ENCODE measurements at regions not wholly inside any gene's neighbourhood (a gene's known extent, or its start where the extent isn't known, plus 50 kb on each side); places are given as distances from the start of the nearest gene placed in this dataset.

GRCh38 chr4:149933883-149934282, 118.2 kb upstream of the IQCM start:
- Histone ChIP-seq H3K4me2 (replicated peaks; ENCODE audit: extremely low read depth, low read length, poor library complexity, severe bottlenecking) (no peak overlapping the region), H2AFZ (ENCODE audit: insufficient read depth, low read depth, low read length, poor library complexity, severe bottlenecking) (no peak overlapping the region), H3K9ac (ENCODE audit: insufficient read depth, low read length, poor library complexity, severe bottlenecking) (no peak overlapping the region), H4K20me1 (ENCODE audit: insufficient read depth, low read length) (no peaks in the 10 kb centered on the region), H3K36me3 (replicated peaks in 1 of 2; ENCODE audit: control insufficient read depth in 1 of 2, insufficient read depth in 2 of 2, low read length in 2 of 2) (no peaks in the 10 kb centered on the region), H3K79me2 (ENCODE audit: insufficient read depth, low read length) (no peaks in the 10 kb centered on the region), H3K4me3 (replicated peaks in 1 of 3; ENCODE audit: low read depth in 2 of 3, low read length in 3 of 3) (no peak overlapping the region), H3K4me1 (ENCODE audit: control insufficient read depth in 1 of 2, insufficient read depth in 2 of 2, low read length in 2 of 2) (no peaks in the 10 kb centered on the region), H3K9me3 (replicated peaks in 1 of 2; ENCODE audit: control insufficient read depth in 1 of 2, insufficient read depth in 1 of 2, low read length in 2 of 2) (no peaks in the 10 kb centered on the region), H3K27ac (ENCODE audit: low read depth in 1 of 2, low read length in 2 of 2) (no peak overlapping the region), H3K27me3 (ENCODE audit: control insufficient read depth in 2 of 2, insufficient read depth in 2 of 2, low read length in 2 of 2) (no peaks in the 10 kb centered on the region)
- Mint-ChIP-seq H3K27ac (no peak overlapping the region), H3K36me3 (no peaks in the 10 kb centered on the region), H3K9me3 (peaks cover 0 to 1% (median 0%) of the 10 kb centered on the region in 7 donors), H3K4me3 (no peak overlapping the region), H3K27me3 (ENCODE audit: low read depth in 3 of 3) (no peaks in the 10 kb centered on the region), H3K4me1 (no peaks in the 10 kb centered on the region)
- intact Hi-C loops (cut with micrococcal nuclease), result no loop called here
- DNase-seq, result no peak
- 100% methylated on average over 1 of the region's 3 CpGs for WGBS (ENCODE audit: insufficient coverage)
- no peak for TF ChIP-seq CTCF (IDR thresholded peaks at IDR 0.05)

GRCh38 chr4:149949381-149949780, 128.9 kb upstream of the DCLK2 start:
- H3K36me3 ChIP-seq (replicated peaks in 1 of 2; ENCODE audit: control insufficient read depth in 1 of 2, insufficient read depth in 2 of 2, low read length in 2 of 2), result no peaks in the 10 kb centered on the region
- no peaks in the 10 kb centered on the region for H3K4me1 Mint-ChIP-seq
- H3K27ac Mint-ChIP-seq, result no peak overlapping the region
- TF ChIP-seq CTCF (IDR thresholded peaks at IDR 0.05), result no peak
- no peak overlapping the region for H3K27ac ChIP-seq (ENCODE audit: low read depth in 1 of 2, low read length in 2 of 2)
- no peak overlapping the region for H3K9ac ChIP-seq (ENCODE audit: insufficient read depth, low read length, poor library complexity, severe bottlenecking)
- no peak overlapping the region for H2AFZ ChIP-seq (ENCODE audit: insufficient read depth, low read depth, low read length, poor library complexity, severe bottlenecking)
- no peaks in the 10 kb centered on the region for H4K20me1 ChIP-seq (ENCODE audit: insufficient read depth, low read length)
- H3K9me3 ChIP-seq (replicated peaks in 1 of 2; ENCODE audit: control insufficient read depth in 1 of 2, insufficient read depth in 1 of 2, low read length in 2 of 2), result no peaks in the 10 kb centered on the region
- H3K27me3 Mint-ChIP-seq (ENCODE audit: low read depth in 3 of 3), result peaks cover 2 to 5% (median 3%) of the 10 kb centered on the region in 3 donors
- WGBS (ENCODE audit: insufficient coverage), result 100% methylated on average over 2 of the region's 5 CpGs
- intact Hi-C loops (cut with micrococcal nuclease), result no loop called here
- H3K9me3 Mint-ChIP-seq, result peaks cover 0 to 4% (median 0%) of the 10 kb centered on the region in 7 donors
- no peak overlapping the region for H3K4me3 Mint-ChIP-seq
- H3K4me1 ChIP-seq (ENCODE audit: control insufficient read depth in 1 of 2, insufficient read depth in 2 of 2, low read length in 2 of 2), result no peaks in the 10 kb centered on the region
- no peaks in the 10 kb centered on the region for H3K27me3 ChIP-seq (ENCODE audit: control insufficient read depth in 2 of 2, insufficient read depth in 2 of 2, low read length in 2 of 2)
- no peaks in the 10 kb centered on the region for H3K79me2 ChIP-seq (ENCODE audit: insufficient read depth, low read length)
- H3K4me2 ChIP-seq (replicated peaks; ENCODE audit: extremely low read depth, low read length, poor library complexity, severe bottlenecking), result no peak overlapping the region
- H3K4me3 ChIP-seq (replicated peaks in 1 of 3; ENCODE audit: low read depth in 2 of 3, low read length in 3 of 3), result no peak overlapping the region
- DNase-seq, result no peak
- no peaks in the 10 kb centered on the region for H3K36me3 Mint-ChIP-seq

Measured in CD14-positive monocyte (primary cell).